NCI-H2227 treated with DMSO at 0.1 percent for 48 hours (cell line): ENCODE measurements at regions not wholly inside any gene's neighbourhood (a gene's known extent, or its start where the extent isn't known, plus 50 kb on each side); places are given as distances from the start of the nearest gene placed in this dataset.

ENCODE experiments used
- DNase-seq: peaks from one replicate; lab custom pipeline; 2025; lab: John Stamatoyannopoulos, UW

GRCh38 chr7:31171984-31172383 is 119.9 kb downstream of the ADCYAP1R1 start:
- no peak for DNase-seq

- no peak for DNase-seq
Observed at GRCh38 chr7:31171216-31171785, 119.2 kb downstream of the ADCYAP1R1 start.
